DND-41 (cell line): ENCODE measurements at regions not wholly inside any gene's neighbourhood (a gene's known extent, or its start where the extent isn't known, plus 50 kb on each side); places are given as distances from the start of the nearest gene placed in this dataset.

Experiments used
- CTCF ChIP-seq: IDR thresholded peaks from 2 replicates; pipeline ENCODE4 v1.5.1; 2012; ENCODE audit warnings: borderline replicate concordance, low read length, moderate library complexity, mild to moderate bottlenecking; ENCODE audit not compliant: poor library complexity, severe bottlenecking; ENCODE audit errors: extremely low read depth
- EZH2 ChIP-seq: IDR thresholded peaks from 3 replicates; pipeline ENCODE4 v1.6.1; 2012; ENCODE audit warnings: borderline replicate concordance, low read depth, mild to moderate bottlenecking, moderate library complexity, low read length, inconsistent platforms; ENCODE audit not compliant: severe bottlenecking

DNA sequence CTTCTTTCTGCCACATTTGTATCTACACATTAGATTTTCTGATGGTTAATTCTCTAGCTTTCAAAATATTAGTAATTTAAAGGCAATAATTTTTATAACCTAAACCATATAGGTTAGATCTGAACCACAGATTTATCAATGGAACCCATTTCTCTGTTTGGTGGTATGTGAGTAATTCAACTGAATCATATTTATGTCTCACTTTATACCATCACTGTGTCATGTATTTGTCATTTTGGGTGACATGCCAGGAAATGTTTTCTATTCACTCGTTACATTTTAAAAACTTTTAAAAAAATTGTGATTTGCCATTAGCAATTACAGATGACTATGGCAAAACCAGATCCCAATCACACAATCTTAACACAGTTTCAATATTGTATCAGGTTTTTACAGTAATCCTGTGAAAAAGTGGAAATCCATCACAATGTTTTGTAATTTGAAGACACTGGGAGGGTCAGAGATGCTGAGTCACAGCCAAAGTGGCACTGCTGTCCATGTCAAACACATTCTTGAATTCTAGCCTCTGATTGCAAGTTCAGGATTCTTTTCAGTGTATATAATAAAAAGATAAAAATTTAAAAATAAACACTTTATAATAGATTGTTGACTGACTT lies 356.0 kb upstream of the RBMS3 start:
- TF ChIP-seq CTCF (no peak), EZH2 (no peak)
